Tibial nerve (tissue), 4 donors: ENCODE measurements at regions not wholly inside any gene's neighbourhood (a gene's known extent, or its start where the extent isn't known, plus 50 kb on each side); places are given as distances from the start of the nearest gene placed in this dataset.

Experiments
- DNase-seq, 2 donors: peaks; one replicate each; pipeline ENCODE4 v3.0.0-alpha.2; 2019; ENCODE audit warnings: low spot score in 2 of 2
- H3K27ac ChIP-seq, 4 donors: fragments of 200-600 bp; sonication (generic) in 3 of 4; one replicate each; pipeline ENCODE4 v1.5.1; 2017 to 2019; ENCODE audit warnings: mild to moderate bottlenecking in 1 of 4
- H3K27me3 ChIP-seq, 2 donors: fragments of 200-600 bp; sonication (generic) in 1 of 2; one replicate each; pipeline versions ENCODE4 v1.5.1 to v1.6.0; 2017 to 2019
- H3K36me3 ChIP-seq, 3 donors: fragments of 200-600 bp; sonication (generic); one replicate each; pipeline ENCODE4 v1.5.1; 2018 to 2019
- H3K4me1 ChIP-seq, 4 donors: fragments of 200-600 bp; sonication (generic) in 3 of 4; one replicate each; pipeline ENCODE4 v1.5.1; 2017 to 2019
- H3K4me3 ChIP-seq, 4 donors: fragments of 200-600 bp; sonication (generic) in 3 of 4; one replicate each; pipeline ENCODE4 v1.5.1; 2017 to 2019; ENCODE audit warnings: mild to moderate bottlenecking in 1 of 4, moderate library complexity in 1 of 4
- H3K9me3 ChIP-seq, 4 donors: fragments of 200-600 bp; sonication (generic) in 3 of 4; one replicate each; pipeline ENCODE4 v1.5.1; 2017 to 2019
- EP300 ChIP-seq, 2 donors: sonication (generic); formaldehyde crosslinking; IDR thresholded peaks; one replicate each; pipeline ENCODE4 v1.6.1; 2017; ENCODE audit warnings: antibody characterized with exemption in 2 of 2, mild to moderate bottlenecking in 1 of 2
- POLR2A ChIP-seq, 2 donors: fragments of 450-650 bp; IDR thresholded peaks; one replicate each; pipeline ENCODE4 v1.6.1; 2017; ENCODE audit warnings: antibody characterized with exemption in 2 of 2, mild to moderate bottlenecking in 2 of 2, moderate library complexity in 2 of 2
- WGBS, 2 donors: methylation state at CpG; one replicate each; pipeline ENCODE4 v1.1.5; 2018; 5-methylcytosine and 5-hydroxymethylcytosine counted together
- TF ChIP-seq, protein P1 (sequence below), 5 experiments: fragments of 200-600 bp in 3 of 5; fragments of 450-650 bp in 2 of 5; sonication (generic) in 3 of 5; IDR thresholded peaks; one replicate each; pipeline ENCODE4 v1.5.1; 2016 to 2019; ENCODE audit warnings: antibody characterized with exemption in 5 of 5, mild to moderate bottlenecking in 3 of 5, moderate library complexity in 2 of 5

GRCh38 chr17:65459677-65460347 is 101.6 kb downstream of the AXIN2 start:
- 46 to 47% methylated on average over 15 of the region's 15 CpGs for WGBS, 2 donors
- Histone ChIP-seq H3K4me1 (peaks cover 0 to 19% (median 0%) of the 10 kb centered on the region in 4 donors), H3K4me3 (no peak overlapping the region), H3K36me3 (no peaks in the 10 kb centered on the region), H3K27me3 (no peaks in the 10 kb centered on the region), H3K9me3 (no peaks in the 10 kb centered on the region), H3K27ac (no peak overlapping the region)
- no peak for DNase-seq
- TF ChIP-seq EP300 (IDR thresholded peaks at IDR 0.05) (no peak), POLR2A (IDR thresholded peaks at IDR 0.05) (no peak)
- TF ChIP-seq, protein P1, sequence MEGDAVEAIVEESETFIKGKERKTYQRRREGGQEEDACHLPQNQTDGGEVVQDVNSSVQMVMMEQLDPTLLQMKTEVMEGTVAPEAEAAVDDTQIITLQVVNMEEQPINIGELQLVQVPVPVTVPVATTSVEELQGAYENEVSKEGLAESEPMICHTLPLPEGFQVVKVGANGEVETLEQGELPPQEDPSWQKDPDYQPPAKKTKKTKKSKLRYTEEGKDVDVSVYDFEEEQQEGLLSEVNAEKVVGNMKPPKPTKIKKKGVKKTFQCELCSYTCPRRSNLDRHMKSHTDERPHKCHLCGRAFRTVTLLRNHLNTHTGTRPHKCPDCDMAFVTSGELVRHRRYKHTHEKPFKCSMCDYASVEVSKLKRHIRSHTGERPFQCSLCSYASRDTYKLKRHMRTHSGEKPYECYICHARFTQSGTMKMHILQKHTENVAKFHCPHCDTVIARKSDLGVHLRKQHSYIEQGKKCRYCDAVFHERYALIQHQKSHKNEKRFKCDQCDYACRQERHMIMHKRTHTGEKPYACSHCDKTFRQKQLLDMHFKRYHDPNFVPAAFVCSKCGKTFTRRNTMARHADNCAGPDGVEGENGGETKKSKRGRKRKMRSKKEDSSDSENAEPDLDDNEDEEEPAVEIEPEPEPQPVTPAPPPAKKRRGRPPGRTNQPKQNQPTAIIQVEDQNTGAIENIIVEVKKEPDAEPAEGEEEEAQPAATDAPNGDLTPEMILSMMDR (IDR thresholded peaks at IDR 0.05), result no peak

- Histone ChIP-seq H3K9me3 (no peaks in the 10 kb centered on the region), H3K27me3 (no peaks in the 10 kb centered on the region), H3K27ac (no peak overlapping the region), H3K4me3 (no peak overlapping the region), H3K36me3 (no peaks in the 10 kb centered on the region), H3K4me1 (peaks cover 0 to 19% (median 0%) of the 10 kb centered on the region in 4 donors)
- no peak for DNase-seq
- 79 to 84% methylated on average over 11 of the region's 11 CpGs for WGBS, 2 donors
- TF ChIP-seq, protein P1 (IDR thresholded peaks at IDR 0.05), result no peak
- TF ChIP-seq EP300 (IDR thresholded peaks at IDR 0.05) (no peak), POLR2A (IDR thresholded peaks at IDR 0.05) (no peak)
Measured at GRCh38 chr17:65457635-65458257, 103.7 kb downstream of the AXIN2 start.

DNA sequence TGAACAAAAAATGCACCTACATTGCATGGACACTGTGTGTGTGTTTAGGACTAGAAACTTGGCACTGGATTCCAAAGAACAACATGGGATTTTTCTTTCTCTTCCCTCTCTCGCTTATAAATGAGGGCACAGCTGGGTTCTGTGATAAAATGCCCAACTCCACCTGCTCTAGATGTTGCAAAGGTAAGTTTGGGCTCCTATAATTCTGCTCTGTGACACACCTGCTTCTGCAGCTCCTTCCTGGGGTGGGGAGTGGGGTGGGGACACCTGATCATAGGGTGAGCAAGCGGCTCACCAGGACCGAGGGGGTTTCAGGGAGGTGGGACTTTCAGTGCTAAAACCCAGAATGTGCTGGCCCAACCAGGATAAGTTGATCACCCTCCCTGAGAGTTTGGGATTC is 104.3 kb downstream of the AXIN2 start:
- H3K36me3 ChIP-seq, result no peaks in the 10 kb centered on the region
- WGBS, 2 donors, result 80 to 82% methylated on average over 3 of the region's 3 CpGs
- no peaks in the 10 kb centered on the region for H3K9me3 ChIP-seq
- no peak for DNase-seq
- TF ChIP-seq POLR2A (IDR thresholded peaks at IDR 0.05), result no peak
- H3K4me3 ChIP-seq, result no peak overlapping the region
- H3K4me1 ChIP-seq, result peaks cover 0 to 19% (median 0%) of the 10 kb centered on the region in 4 donors
- H3K27me3 ChIP-seq, result no peaks in the 10 kb centered on the region
- no peak overlapping the region for H3K27ac ChIP-seq

DNA sequence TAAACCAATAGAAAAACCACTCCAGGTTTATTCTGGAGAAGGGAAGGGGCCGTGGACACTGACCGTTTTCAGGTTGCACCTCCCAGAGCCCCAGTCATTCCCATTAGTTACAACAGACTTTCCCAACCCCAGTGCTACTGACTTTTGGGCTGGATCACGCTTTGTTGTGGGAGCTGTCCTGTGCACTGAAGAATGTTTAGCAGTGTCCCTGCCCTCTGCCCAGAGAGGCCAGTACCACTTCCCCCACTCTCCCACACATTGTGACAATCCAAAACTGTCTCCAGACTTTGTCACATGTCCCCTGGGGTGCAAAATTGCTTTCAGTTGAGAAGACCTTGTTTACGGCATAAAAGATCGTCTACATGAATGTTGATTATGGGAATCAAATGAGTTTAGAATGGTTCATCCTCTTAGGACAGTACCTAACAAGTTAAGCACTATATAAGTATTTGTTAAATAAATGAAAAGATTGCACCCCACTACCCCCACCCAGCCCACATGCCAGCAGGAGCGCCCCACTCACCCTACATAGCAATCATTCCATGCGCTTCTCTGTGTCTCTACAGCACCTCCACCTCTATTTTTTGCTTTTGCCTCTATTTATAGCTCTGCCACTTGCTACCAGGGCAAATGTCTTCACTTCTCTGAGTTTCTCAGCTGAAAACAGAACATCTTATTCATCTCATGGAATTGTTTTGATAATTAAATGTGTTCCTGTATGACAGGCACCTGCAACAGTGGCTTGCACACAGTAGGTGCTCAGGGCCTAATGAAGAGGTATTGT is 104.9 kb downstream of the AXIN2 start:
- no peak for DNase-seq
- no peaks in the 10 kb centered on the region for H3K9me3 ChIP-seq
- H3K4me1 ChIP-seq, result peaks cover 0 to 19% (median 0%) of the 10 kb centered on the region in 4 donors
- no peak overlapping the region for H3K27ac ChIP-seq
- TF ChIP-seq EP300 (IDR thresholded peaks at IDR 0.05) (no peak), POLR2A (IDR thresholded peaks at IDR 0.05) (no peak)
- TF ChIP-seq, protein P1 (IDR thresholded peaks at IDR 0.05), result no peak
- no peaks in the 10 kb centered on the region for H3K27me3 ChIP-seq
- WGBS, 2 donors, result 52 to 61% methylated on average over 7 of the region's 7 CpGs
- H3K4me3 ChIP-seq, result no peak overlapping the region
- H3K36me3 ChIP-seq, result no peaks in the 10 kb centered on the region

GRCh38 chr17:65455972-65456343 is 105.5 kb downstream of the AXIN2 start:
- 25 to 44% methylated on average over 7 of the region's 7 CpGs for WGBS, 2 donors
- no peaks in the 10 kb centered on the region for H3K36me3 ChIP-seq
- TF ChIP-seq, protein P1 (IDR thresholded peaks at IDR 0.05), result peak in 2 of 5 experiments; percentile 9 to 24
- TF ChIP-seq EP300 (IDR thresholded peaks at IDR 0.05), result no peak
- H3K4me3 ChIP-seq, result no peak overlapping the region
- peaks cover 0 to 19% (median 0%) of the 10 kb centered on the region in 4 donors for H3K4me1 ChIP-seq
- DNase-seq, result no peak
- H3K27me3 ChIP-seq, result no peaks in the 10 kb centered on the region
- H3K27ac ChIP-seq, result no peak overlapping the region
- H3K9me3 ChIP-seq, result no peaks in the 10 kb centered on the region
